ENCODE measurements at regions not wholly inside any gene's neighbourhood (a gene's known extent, or its start where the extent isn't known, plus 50 kb on each side); places are given as distances from the start of the nearest gene placed in this dataset.
"Not testable (repeated sequence)": the region's sequence is repeated elsewhere in the genome, so short reads cannot be mapped to it uniquely, and the experiment has no call there.

- no peak for DNase-seq
Observed at GRCh38 chr6:115016593-115016992, 673.8 kb upstream of the HS3ST5 start.

- DNase-seq, result peak; percentile 41
Observed at GRCh38 chr6:115004982-115005381, 662.2 kb upstream of the HS3ST5 start.

DNA sequence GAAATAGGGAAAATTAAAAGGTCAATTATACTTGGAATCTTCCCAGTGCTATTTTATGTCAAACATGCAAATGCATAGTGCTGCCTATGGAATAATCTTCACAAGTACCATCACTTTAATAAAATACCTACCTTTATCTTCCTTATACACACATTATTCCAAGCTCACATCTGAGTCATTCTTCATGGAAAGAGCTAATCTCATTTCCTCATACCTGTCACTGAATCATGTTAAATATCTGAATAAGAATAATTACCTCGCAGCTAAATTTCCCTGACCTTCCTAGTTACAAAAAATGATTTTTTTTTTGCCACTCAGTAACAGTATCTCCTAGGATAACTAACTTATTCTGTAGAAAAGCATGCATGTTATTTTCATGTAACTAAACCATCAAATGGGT is 661.4 kb upstream of the HS3ST5 start:
- no peak for DNase-seq

GRCh38 chr6:115001731-115002350 is 659.0 kb upstream of the HS3ST5 start:
- DNase-seq, result no peak

GRCh38 chr6:115000736-115001135 is 657.9 kb upstream of the HS3ST5 start:
- DNase-seq, result no peak

DNA sequence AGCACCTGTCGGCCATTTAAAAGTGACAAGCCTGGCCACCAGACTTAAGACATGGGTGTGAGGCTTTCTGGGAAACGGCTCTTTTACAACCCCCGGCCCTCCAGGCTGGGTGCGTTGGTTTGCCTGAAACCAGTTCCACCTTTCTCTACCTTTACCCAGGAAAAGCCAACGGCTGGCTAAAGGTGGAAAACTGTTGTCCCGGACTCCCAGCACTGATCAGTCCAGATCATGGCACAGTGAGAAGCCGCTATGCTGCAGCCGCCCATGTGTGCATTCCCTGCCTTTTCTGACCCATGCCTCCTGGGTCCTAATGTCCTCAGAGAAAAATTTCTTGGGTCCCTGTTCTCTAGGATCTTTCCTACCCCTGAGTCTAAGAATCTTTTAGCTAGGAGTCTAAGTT is 655.7 kb upstream of the HS3ST5 start:
- DNase-seq, result no peak

- DNase-seq, result no peak
Observed at GRCh38 chr6:114997813-114998292, 655.0 kb upstream of the HS3ST5 start.

- no peak for DNase-seq
Observed at GRCh38 chr6:114995526-114995925, 652.7 kb upstream of the HS3ST5 start.

DNA sequence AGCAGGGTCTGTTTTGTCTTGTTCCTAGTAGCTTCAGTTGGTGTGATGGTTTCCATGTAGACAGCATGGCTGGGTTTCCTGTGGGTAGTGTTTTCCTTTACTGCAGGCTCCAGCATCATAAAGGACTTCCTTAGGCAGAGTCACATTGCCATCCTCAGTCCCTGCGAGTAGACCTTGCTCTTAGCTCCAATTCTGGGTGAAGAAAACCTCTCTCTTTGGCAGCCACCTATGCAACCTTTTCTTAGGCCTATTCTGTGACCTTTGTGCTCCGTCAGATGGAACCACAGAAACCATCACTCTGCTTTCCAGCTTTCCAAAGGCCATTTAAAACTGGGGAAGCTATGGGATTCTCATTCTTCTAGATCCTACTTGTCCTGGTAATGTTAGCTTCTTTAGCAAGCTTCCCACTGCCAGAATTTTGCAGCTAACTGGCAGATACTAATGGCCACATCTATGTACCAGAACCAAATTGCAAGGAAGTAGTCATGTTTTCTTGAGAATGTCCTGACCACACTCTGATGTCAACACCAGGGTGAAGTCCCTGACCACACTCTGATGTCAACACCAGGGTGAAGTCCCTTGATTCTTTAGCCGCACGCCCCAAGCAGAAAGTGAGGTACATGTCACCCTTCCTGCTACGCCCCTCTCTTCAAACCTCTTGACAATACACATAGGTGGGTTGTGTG is 646.6 kb upstream of the HS3ST5 start:
- no peak for DNase-seq

GRCh38 chr6:114987281-114987680 is 644.5 kb upstream of the HS3ST5 start:
- no peak for DNase-seq

DNA sequence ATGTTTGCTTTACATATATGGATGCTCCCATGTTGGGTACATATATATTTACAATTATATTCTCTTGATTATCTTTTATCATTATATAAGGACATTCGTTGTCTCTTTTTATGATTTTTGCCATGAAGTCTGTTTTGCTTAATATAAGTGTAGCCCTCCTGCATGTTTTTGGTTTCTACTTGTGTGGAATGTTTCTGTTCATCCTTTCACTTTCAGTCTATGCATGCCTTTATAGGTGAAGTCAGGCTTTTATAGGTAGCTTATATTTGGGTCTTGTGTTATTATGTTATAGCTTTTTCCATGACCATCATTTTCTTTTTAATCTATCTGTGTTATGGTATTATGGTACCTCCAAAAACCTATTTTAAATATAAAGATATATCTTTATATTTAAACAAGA is 612.5 kb upstream of the HS3ST5 start:
- no peak for DNase-seq

- DNase-seq, result no peak
Observed at GRCh38 chr6:114952229-114952628, 609.4 kb upstream of the HS3ST5 start.

DNA sequence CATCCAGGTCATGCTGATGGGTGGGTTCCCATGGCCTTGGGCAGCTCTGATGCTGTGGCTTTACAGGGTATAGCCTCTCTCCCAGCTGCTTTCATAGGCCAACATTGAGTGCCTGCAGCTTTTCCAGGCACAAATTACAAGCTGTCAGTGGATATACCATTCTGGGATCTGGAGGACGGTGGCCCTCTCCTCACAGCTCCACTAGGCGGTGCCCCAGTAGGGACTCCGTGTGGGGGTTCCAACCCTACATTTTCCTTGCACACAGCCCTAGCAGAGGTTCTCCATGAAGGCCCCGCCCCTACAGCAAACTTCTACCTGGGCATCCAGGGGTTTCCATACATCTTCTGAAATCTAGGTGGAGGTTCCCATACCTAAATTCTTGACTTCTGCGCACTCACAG is 602.6 kb upstream of the HS3ST5 start:
- no peak for DNase-seq

GRCh38 chr6:114941078-114941477 is 598.3 kb upstream of the HS3ST5 start:
- DNase-seq, result no peak

DNA sequence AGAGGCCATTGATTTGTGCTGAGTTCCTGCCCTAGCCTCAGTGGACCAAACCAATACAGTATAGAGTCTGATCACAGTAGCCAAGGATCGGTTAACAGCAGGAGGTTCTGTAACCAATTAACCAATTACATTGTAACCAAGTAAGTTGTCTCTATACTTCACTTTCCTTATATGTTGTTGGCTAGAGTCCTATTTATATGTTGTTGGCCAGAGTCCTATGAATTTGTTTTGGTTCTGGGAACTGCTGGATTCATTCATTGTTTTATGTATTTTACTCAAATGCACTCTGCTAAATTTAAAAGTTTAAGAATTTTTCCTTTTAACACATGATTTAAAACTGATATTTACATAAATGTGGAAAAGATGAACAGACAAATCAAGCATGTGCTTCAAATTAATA is 597.4 kb upstream of the HS3ST5 start:
- DNase-seq, result no peak

- DNase-seq, result no peak
Observed at GRCh38 chr6:114939630-114940029, 596.8 kb upstream of the HS3ST5 start.

- DNase-seq, result no peak
Observed at GRCh38 chr6:114936080-114936479, 593.3 kb upstream of the HS3ST5 start.

GRCh38 chr6:114934079-114934478 is 591.3 kb upstream of the HS3ST5 start:
- DNase-seq, result no peak

- DNase-seq, result not testable (repeated sequence)
Observed at GRCh38 chr6:114928731-114929130, 585.9 kb upstream of the HS3ST5 start.

DNA sequence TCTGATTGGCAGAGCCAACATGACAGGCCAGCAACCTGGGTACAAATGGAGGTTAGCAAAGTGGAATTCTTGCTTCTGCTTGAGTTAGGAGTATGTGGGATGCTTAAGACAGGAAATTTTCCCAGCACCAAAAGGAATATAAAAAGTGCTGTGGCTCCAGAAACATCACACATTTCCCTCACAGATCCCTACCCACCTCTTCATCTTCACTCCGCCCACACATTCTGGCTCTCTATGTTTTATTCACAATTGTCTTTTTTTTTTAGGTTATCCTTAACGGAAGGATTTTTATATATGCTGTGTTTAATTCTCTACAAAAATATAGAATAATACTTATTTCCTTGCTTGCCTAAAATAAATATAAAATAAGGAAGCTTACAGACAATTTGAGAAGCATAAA is 563.3 kb upstream of the HS3ST5 start:
- DNase-seq, result no peak

- DNase-seq, result no peak
Observed at GRCh38 chr6:114897536-114897935, 554.7 kb upstream of the HS3ST5 start.

- DNase-seq, result no peak
Observed at GRCh38 chr6:114892211-114892610, 549.4 kb upstream of the HS3ST5 start.

GRCh38 chr6:114888241-114888640 is 545.4 kb upstream of the HS3ST5 start:
- no peak for DNase-seq

GRCh38 chr6:114886670-114887436 is 544.0 kb upstream of the HS3ST5 start:
- no peak for DNase-seq
